Fibroblast of the conjunctiva (primary cell): ENCODE measurements at regions not wholly inside any gene's neighbourhood (a gene's known extent, or its start where the extent isn't known, plus 50 kb on each side); places are given as distances from the start of the nearest gene placed in this dataset.
"Not testable (repeated sequence)": the region's sequence is repeated elsewhere in the genome, so short reads cannot be mapped to it uniquely, and the experiment has no call there.

Experiments
- DNase-seq: peaks from one replicate; pipeline ENCODE4 v3.0.0-alpha.2; 2010; ENCODE audit warnings: low read depth

GRCh38 chr1:149229813-149230212 is 126.5 kb upstream of the NBPF9 start:
- DNase-seq: not testable (repeated sequence)

GRCh38 chr1:149234926-149235914 is 131.9 kb upstream of the NBPF9 start:
- DNase-seq: not testable (repeated sequence)

- DNase-seq: not testable (repeated sequence)
These were observed 134.2 kb upstream of the NBPF9 start for GRCh38 chr1:149237515-149237914.

DNA sequence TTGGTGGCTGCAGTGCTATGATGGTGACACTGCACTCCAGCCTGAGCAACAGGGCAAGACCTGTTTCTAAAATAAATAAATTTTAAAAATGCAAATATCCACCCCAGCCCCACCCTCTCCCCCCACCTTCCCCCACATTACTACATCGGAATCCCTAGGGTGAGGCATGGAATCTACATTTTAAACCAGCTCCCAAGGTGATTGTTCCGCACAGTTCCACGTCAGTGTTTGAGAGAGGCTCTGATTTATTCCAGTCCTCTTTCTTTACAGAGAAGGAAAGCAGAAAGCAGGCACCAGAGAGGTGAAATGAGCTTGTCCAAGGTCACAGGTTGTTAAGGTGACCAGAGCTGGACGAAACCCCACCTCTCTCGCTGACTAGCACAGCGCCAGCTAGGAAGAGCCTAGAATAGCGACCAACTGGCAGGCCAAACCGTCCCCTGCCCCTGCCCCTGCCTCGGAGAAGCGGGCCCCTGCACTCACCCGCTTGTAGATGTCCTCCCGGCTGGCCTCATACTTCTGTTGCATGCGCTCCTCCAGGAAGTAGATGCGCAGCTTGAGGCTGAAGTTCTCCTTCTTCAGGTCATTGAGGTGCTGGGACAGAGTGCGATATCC is 136.7 kb upstream of the NBPF9 start:
- not testable (repeated sequence) for DNase-seq

- DNase-seq: not testable (repeated sequence)
These were observed 137.2 kb upstream of the NBPF9 start for GRCh38 chr1:149240530-149240929.

DNA sequence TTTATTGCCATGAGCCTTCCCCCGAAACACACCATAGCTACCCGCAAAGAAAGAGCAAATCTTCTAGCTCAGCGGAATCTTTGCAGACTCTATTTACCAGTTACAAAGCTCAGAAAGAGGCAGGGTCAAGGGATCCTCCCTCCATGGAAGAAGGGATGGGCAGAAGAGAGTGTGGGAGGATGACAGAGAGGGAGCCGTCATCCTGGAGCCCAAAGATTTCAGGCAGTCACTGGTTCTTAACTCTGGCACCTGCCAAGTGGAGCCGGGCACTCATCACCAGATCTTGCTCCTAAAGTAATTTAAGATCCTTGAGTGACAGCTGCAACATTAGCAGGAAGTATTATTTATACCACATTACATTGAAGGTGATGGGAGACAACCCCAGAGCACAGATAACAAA is 137.9 kb upstream of the NBPF9 start:
- not testable (repeated sequence) for DNase-seq

DNA sequence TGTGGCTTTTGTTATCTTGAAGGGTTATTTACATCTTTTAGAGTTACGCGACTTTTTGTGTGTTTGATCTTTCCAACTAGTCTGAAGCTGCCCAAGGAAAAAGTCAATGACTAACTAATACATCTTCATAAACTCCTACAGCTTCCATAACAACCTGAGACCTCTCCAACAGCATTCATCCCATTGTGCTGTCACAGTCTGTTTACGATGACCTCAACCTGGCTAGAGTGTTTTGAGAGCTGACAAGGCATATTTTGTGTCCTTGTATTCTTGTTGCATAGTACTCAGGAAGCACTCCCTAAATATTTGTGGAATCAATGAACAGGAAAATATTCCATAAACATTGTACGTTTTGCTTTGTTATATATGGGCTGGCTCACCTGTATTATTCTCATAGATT is 140.2 kb upstream of the NBPF9 start:
- not testable (repeated sequence) for DNase-seq

- not testable (repeated sequence) for DNase-seq
These were observed 141.3 kb upstream of the NBPF9 start for GRCh38 chr1:149244621-149245020.

DNA sequence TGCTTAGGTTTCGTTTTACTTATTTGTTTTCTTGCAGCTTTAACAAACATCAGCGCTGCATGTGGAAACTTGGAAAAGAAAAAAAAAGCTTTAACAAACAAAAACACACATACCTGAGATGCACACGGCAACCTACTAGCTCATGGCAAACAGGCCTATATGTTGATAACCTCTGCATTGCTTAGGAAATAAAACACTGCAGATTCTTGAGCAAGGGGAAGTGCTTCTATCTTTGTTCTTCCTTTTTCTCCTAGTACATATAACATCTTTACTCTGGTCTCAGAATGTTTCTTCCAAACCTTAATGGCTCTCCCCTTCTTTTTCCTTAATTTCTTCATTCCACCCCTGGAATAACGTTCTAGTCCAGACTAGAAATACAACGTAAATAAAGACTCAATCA is 142.9 kb upstream of the NBPF9 start:
- not testable (repeated sequence) for DNase-seq

DNA sequence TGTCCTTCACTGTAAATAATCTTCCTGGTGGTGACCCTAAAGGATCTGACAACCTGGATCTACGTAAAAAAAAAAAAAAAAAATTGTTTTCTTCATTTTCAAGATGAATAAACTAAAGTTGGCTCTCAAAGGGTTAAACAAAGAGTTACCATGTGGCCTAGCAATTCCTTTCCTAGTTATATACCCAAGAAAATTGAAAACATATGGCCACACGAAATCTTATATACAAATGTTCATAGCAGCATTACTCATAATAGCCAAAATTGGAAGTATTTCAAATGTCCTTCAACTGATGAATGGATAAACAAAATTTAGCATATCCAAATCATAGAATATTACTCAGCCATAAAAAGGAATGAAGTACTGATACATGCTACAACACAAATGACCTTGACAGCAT is 145.3 kb upstream of the NBPF9 start:
- DNase-seq: not testable (repeated sequence)

DNA sequence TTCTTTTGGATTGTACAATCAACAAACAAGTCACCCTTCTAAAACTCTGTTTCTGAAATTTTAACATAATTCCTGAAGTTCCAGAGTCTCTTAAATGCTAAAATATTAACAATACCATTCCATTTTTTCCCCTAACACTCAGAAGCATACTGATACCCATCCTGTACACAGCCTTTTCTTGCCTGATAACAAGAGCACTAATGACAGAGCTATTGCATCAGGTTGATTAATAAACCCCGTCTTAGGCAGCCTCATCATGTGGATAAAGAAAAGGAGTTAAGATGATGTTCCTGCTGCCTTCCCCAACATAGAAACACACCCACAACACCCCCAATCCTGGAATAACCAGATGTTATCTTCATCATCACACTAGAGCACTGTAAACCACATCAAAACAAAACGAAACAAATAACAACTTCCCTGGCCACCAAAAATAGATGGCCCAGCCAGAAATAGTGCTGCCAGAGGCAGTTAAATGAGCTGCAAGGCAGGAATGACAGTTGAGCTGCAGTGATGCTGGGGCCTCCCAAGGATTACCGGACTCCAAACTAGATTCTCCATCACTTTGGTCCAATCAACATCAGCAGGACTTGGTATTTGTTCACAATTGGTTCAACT is 146.6 kb upstream of the NBPF9 start:
- DNase-seq: not testable (repeated sequence)

DNA sequence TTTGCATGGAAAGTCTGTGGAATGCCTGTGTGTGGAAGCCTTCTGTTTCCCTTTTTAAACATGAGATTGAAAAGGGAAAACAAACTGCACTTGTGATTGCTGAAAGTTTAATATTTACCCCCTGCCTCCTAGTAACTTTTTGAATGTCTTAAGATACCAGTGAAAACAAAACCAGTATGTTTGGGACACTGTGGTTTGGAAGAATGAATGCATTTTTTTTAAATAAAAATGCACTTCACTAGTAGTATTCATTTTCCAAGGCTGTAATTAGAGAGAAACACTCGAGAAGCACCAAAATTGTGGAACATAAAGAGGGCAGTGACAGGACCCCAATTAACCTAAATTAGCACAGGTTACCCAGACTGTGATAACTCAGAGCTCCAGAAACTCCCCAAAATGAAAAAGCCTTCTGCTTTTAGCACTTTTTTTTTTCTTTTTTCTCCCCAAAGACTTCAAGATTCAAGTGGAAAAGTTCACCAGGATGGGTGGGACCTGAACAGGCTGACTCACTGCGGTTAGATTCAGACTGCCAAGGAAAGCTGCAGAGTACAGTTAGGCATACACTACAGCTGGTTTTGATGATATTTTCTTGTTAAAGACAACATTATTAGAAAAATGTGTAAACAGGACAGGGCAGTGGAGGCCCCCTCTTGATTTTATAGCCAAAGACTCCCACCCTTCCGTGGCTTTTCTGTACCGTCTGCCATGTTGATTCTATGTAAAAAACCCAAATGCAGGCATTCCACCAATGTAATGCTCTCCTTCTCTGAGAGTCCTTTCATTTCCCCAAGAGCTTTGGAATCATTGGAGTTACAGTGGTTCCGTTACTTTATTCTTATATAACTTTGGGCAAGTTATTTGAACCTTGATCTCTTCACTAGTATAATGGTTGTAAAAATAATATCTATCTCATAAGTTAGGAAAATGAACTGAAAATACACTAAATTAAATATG is 151.8 kb upstream of the NBPF9 start:
- DNase-seq: not testable (repeated sequence)

DNA sequence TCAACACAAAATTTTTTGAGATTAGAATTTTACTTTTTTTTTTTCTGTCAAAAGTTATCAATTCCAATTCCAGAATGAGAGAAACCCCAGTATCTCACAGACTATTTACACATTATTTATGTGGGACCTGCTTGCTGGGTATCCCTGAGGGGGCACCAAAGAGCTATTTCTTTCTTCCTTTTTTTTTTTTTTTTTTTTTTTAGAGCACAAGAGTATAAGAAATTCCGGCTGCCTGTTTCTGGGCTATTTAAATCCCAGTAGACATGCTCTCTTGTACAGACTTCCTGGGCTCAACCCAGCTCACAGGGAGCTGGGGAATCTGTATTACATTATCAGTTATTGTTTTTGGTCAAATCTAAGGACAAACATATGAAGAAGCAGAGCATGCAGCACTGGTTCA is 156.9 kb upstream of the NBPF9 start:
- DNase-seq: not testable (repeated sequence)

GRCh38 chr1:149260736-149261340 is 157.5 kb upstream of the NBPF9 start:
- DNase-seq: not testable (repeated sequence)

DNA sequence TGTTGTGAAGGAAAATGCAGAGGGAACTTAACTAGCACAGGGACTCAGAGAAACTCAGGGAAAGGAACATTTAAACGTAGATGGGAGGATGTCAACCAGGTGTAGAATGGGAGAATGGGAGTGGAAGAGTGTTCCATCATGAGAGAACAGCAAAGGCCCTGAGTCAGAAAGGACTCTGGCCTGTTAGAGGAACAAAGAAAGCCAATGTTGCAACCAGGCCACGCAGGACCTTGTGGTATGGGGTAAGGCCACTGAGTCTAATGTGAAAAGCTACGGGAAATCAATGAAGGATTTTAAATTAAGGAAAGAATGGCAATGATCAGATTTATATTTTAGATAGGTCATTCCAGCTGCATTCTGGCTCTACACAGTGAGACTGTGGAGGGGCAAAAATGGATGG is 163.9 kb upstream of the NBPF9 start:
- DNase-seq: not testable (repeated sequence)

DNA sequence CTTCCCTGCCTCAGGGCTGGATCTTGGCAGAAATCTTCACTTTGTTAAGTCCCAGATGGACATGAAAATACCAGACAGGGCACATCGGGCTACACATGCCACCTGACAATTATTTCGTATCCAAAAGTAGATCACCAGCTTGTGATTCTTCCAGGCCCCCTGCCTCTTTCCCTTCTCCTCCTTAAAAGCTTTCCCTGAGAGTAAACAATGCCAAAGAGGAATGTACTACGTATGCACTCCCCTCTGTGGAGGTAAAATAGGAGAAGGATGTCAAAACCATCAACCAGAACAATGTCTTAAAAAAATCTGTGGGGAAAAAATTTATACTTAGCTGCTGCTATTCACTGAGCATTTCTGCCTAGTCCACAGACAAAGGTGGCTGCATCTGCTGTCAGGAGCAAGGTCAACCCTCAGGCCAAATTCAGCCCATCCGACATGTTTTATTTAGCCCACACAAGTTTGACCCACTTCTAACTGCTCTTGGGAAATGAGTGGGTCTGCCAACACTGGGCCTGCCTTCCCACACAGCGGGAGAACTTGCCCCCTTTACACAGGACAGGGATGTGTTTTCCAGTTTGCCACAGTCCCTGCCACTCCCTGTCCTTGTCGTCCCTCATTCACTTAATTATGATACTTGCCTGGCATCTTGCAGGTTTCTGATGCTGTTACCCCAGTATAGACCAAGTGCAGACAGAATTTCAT is 165.8 kb upstream of the NBPF9 start:
- DNase-seq: not testable (repeated sequence)

GRCh38 chr1:149269833-149270232 is 166.5 kb upstream of the NBPF9 start:
- DNase-seq: not testable (repeated sequence)

DNA sequence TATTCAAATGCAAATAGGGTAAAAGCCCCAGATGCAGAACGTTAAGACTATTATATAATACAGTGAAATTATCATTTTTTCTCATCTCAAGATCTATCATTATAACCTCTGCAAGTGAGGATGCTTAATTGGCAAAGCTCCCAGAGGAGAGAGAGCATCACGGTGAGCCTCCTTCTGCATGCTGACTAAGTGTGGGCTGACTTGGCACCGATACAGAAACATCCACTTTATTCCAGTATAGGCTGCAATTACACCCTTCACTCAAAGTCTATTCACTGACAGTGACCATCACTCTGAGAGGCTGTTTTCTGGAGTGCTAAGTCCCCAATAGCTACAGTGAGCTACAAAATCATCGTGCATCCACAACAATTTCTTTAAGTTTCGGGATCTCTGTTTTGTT is 171.1 kb upstream of the NBPF9 start:
- DNase-seq: not testable (repeated sequence)

DNA sequence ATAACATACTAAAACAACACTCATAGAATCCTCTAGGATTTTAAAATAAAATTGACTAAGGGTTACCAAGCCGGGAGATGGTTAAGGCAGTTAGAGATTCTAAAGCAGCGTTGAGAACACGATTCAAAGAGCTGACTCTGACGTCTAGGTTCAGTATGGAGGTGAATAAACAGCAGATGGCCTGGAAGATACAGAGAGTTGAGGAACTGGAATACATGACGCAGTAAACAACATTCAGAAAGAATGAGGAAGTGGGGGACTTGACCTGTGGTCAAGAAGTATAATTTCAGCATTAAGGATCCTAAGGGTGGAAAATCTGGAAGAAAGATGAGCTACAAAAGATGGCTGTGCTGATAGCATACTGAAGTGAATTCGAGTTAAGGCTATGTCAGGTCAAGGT is 172.5 kb upstream of the NBPF9 start:
- DNase-seq: not testable (repeated sequence)

DNA sequence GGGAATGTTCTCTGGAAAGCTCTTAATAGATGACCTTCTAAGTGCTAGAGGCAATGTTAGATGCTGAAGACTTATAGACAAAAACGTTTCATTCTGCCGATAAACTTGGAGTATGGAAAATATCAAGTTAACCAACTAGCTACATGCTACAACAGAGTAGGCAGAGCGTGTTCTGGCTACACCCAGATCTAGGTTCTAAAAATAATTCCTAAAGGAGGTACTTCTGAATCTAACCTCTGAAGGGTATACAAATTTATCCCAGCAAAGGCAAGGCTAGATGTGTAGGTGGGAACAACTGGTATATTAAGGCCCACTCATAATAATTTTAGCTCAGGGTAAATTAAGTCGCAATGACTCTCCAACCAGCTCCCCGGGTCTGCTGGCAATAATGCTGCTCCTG is 173.1 kb upstream of the NBPF9 start:
- DNase-seq: not testable (repeated sequence)
